ENCODE measurements at regions not wholly inside any gene's neighbourhood (a gene's known extent, or its start where the extent isn't known, plus 50 kb on each side); places are given as distances from the start of the nearest gene placed in this dataset.

GRCh38 chr9:28086881-28087280 lies 513.6 kb upstream of the C9orf72 start:
- H3K4me3 ChIP-seq, result no peak overlapping the region
- TF ChIP-seq EP300 (IDR thresholded peaks at IDR 0.05) (no peak), POLR2A (IDR thresholded peaks at IDR 0.05) (no peak), POLR2AphosphoS5 (IDR thresholded peaks at IDR 0.05) (no peak), CTCF (IDR thresholded peaks at IDR 0.05) (no peak)
- H3K4me1 ChIP-seq, result no peaks in the 10 kb centered on the region
- no peak for DNase-seq
- no peaks in the 10 kb centered on the region for H3K9me3 ChIP-seq
- intact Hi-C loops (cut with DNase I), result no loop called here
- no peak overlapping the region for H3K27ac ChIP-seq
- no peaks in the 10 kb centered on the region for H3K27me3 ChIP-seq
- H3K36me3 ChIP-seq, result no peaks in the 10 kb centered on the region

GRCh38 chr9:28092981-28093936 lies 520.0 kb upstream of the C9orf72 start:
- WGBS, 2 donors, result 29 to 61% methylated on average over 10 of the region's 10 CpGs
- Histone ChIP-seq H3K27ac (no peak overlapping the region), H3K4me3 (no peak overlapping the region), H3K4me1 (no peaks in the 10 kb centered on the region), H3K36me3 (no peaks in the 10 kb centered on the region), H3K9me3 (no peaks in the 10 kb centered on the region), H3K27me3 (no peaks in the 10 kb centered on the region)
- no peak for DNase-seq
- intact Hi-C loops (cut with DNase I), result no loop called here
- TF ChIP-seq POLR2A (IDR thresholded peaks at IDR 0.05) (no peak), CTCF (IDR thresholded peaks at IDR 0.05) (no peak), EP300 (IDR thresholded peaks at IDR 0.05) (no peak), POLR2AphosphoS5 (IDR thresholded peaks at IDR 0.05) (no peak)

- Histone ChIP-seq H3K27ac (no peak overlapping the region), H3K9me3 (no peaks in the 10 kb centered on the region), H3K4me1 (no peaks in the 10 kb centered on the region), H3K27me3 (no peaks in the 10 kb centered on the region), H3K36me3 (no peaks in the 10 kb centered on the region), H3K4me3 (no peak overlapping the region)
- TF ChIP-seq EP300 (IDR thresholded peaks at IDR 0.05) (no peak), CTCF (IDR thresholded peaks at IDR 0.05) (no peak), POLR2AphosphoS5 (IDR thresholded peaks at IDR 0.05) (no peak), POLR2A (IDR thresholded peaks at IDR 0.05) (no peak)
- 72 to 76% methylated on average over 3 of the region's 3 CpGs for WGBS, 2 donors
- DNase-seq, result no peak
- intact Hi-C loops (cut with DNase I), result no loop called here
Measured at GRCh38 chr9:28101509-28101908, 528.2 kb upstream of the C9orf72 start.

- WGBS, 2 donors, result 81 to 84% methylated on average over 2 of the region's 2 CpGs
- TF ChIP-seq EP300 (IDR thresholded peaks at IDR 0.05) (no peak), POLR2A (IDR thresholded peaks at IDR 0.05) (no peak)
Measured at GRCh38 chr9:28105001-28105400, 531.7 kb upstream of the C9orf72 start.

GRCh38 chr9:28120184-28120583 lies 546.9 kb upstream of the C9orf72 start:
- Histone ChIP-seq H3K27ac (no peak overlapping the region), H3K9me3 (no peaks in the 10 kb centered on the region), H3K27me3 (no peaks in the 10 kb centered on the region), H3K4me3 (no peak overlapping the region), H3K4me1 (no peaks in the 10 kb centered on the region), H3K36me3 (no peaks in the 10 kb centered on the region)
- DNase-seq, result no peak
- 48 to 80% methylated on average over 3 of the region's 3 CpGs for WGBS, 2 donors
- TF ChIP-seq POLR2A (IDR thresholded peaks at IDR 0.05) (no peak), POLR2AphosphoS5 (IDR thresholded peaks at IDR 0.05) (no peak), EP300 (IDR thresholded peaks at IDR 0.05) (no peak), CTCF (IDR thresholded peaks at IDR 0.05) (no peak)
- intact Hi-C loops (cut with DNase I), result no loop called here

More at GRCh38 chr9:28105001-28105400, 531.7 kb upstream of the C9orf72 start:
- Histone ChIP-seq H3K27me3 (no peaks in the 10 kb centered on the region), H3K4me1 (no peaks in the 10 kb centered on the region), H3K4me3 (no peak overlapping the region), H3K9me3 (no peaks in the 10 kb centered on the region), H3K36me3 (no peaks in the 10 kb centered on the region), H3K27ac (no peak overlapping the region)
- intact Hi-C loops (cut with DNase I), result no loop called here
- DNase-seq, result no peak

All from sigmoid colon (tissue), 6 donors.